BJ (cell line): ENCODE measurements at regions not wholly inside any gene's neighbourhood (a gene's known extent, or its start where the extent isn't known, plus 50 kb on each side); places are given as distances from the start of the nearest gene placed in this dataset.

Source experiments
- CTCF ChIA-PET: fragments of 350-600 bp; formaldehyde crosslinking; extraction: SDS; loops from one replicate; lab custom pipeline; 2021; ENCODE audit warnings: antibody characterized with exemption, inconsistent platforms; lab: Yijun Ruan, JAX
- POLR2A ChIA-PET: fragments of 300-600 bp; sonication (Branson Sonifier 250); formaldehyde crosslinking; extraction: SDS; loops from one replicate; lab custom pipeline; 2021; ENCODE audit warnings: antibody characterized with exemption; lab: Charles Lee
- DNase-seq: peaks from one replicate; pipeline ENCODE4 v3.0.0-alpha.2; 2011; ENCODE audit warnings: low read depth
- H3K27me3 ChIP-seq: 2 replicates; pipeline ENCODE4 v1.6.0; 2011; ENCODE audit warnings: low read length; ENCODE audit not compliant: control insufficient read depth, insufficient read depth
- H3K36me3 ChIP-seq: 2 replicates; pipeline ENCODE4 v1.5.1; 2011; ENCODE audit warnings: low read length; ENCODE audit not compliant: control insufficient read depth, insufficient read depth
- H3K4me3 ChIP-seq: 2 replicates; pipeline ENCODE4 v1.5.1; 2011; ENCODE audit warnings: low read depth, mild to moderate bottlenecking, control low read depth, low read length
- CTCF ChIP-seq: IDR thresholded peaks from 2 replicates; pipeline ENCODE4 v1.5.1; 2011; ENCODE audit warnings: low read depth, mild to moderate bottlenecking, control low read depth, inconsistent platforms, low read length, moderate library complexity; ENCODE audit not compliant: insufficient read depth

- POLR2A ChIA-PET: no interaction called here
- CTCF ChIA-PET: no interaction called here
- no peaks in the 10 kb centered on the region for H3K36me3 ChIP-seq
- TF ChIP-seq CTCF: no peak
- no peaks in the 10 kb centered on the region for H3K27me3 ChIP-seq
- H3K4me3 ChIP-seq: no peak overlapping the region
- DNase-seq: no peak
These were observed 106.8 kb upstream of the RND3 start for GRCh38 chr2:150594299-150594698.

GRCh38 chr2:150591496-150592285, 104.2 kb upstream of the RND3 start:
- Histone ChIP-seq H3K4me3 (no peak overlapping the region), H3K36me3 (no peaks in the 10 kb centered on the region), H3K27me3 (no peaks in the 10 kb centered on the region)
- ChIA-PET CTCF (interaction anchor here (0.9 to 1.6 kb wide), 2 partner anchors 9 to 460 kb away, joined by 3 to 4 read pairs; no protein-coding TSS in a partner anchor), POLR2A (interaction anchor here (1.0 kb wide), 1 partner anchor 10 kb away, joined by 4 read pairs; no protein-coding TSS in a partner anchor)
- TF ChIP-seq CTCF: no peak
- DNase-seq: no peak

DNA sequence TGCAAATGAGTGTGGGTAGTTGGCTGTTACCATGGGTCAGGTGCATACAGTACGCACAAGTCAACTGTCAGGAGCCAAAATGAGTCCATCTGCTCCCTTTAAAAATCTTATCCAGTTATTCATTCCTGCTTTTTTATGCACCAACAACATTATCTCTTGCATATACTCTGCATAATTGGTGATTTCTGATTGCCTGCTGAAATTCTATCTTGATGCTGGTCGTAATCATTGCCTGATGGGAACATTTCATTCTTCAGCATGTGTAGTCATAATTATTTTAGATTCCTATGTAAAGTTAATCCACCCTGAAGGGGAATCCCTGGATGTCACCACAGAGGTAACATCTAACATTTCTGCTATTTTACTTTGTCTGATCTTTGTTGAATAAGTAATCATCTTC, 102.2 kb upstream of the RND3 start:
- no peak for DNase-seq
- no peak overlapping the region for H3K4me3 ChIP-seq
- H3K27me3 ChIP-seq: no peaks in the 10 kb centered on the region
- no peaks in the 10 kb centered on the region for H3K36me3 ChIP-seq
- no peak for TF ChIP-seq CTCF
- POLR2A ChIA-PET: no interaction called here
- CTCF ChIA-PET: interaction anchor here (0.6 to 1.0 kb wide), 2 partner anchors 10 to 22 kb away, joined by 3 to 5 read pairs; no protein-coding TSS in a partner anchor

- no peaks in the 10 kb centered on the region for H3K27me3 ChIP-seq
- no peak for DNase-seq
- CTCF ChIA-PET: interaction anchor here (0.6 to 2.0 kb wide), 3 partner anchors 11 to 129 kb away, joined by 3 to 6 read pairs (median 4); no protein-coding TSS in a partner anchor
- no peak overlapping the region for H3K4me3 ChIP-seq
- no peaks in the 10 kb centered on the region for H3K36me3 ChIP-seq
- no peak for TF ChIP-seq CTCF
- POLR2A ChIA-PET: no interaction called here
These were observed 101.0 kb upstream of the RND3 start for GRCh38 chr2:150588506-150588870.
